Endothelial cell of umbilical vein (primary cell): ENCODE measurements at regions not wholly inside any gene's neighbourhood (a gene's known extent, or its start where the extent isn't known, plus 50 kb on each side); places are given as distances from the start of the nearest gene placed in this dataset.

Experiments
- BruUV-seq: library from RNA; stranded (reverse); fragments of 400-500 nt; replicated peaks from 2 replicates; lab custom pipeline; 2021; lab: Mats Ljungman, UMichigan
- CTCF ChIA-PET: fragments of 300-600, 350-600 bp; sonication (Branson Sonifier 250); formaldehyde crosslinking; loops from one replicate; lab custom pipeline; 2021; ENCODE audit warnings: antibody characterized with exemption, inconsistent platforms; lab: Charles Lee
- POLR2A ChIA-PET: fragments of 300-600, 350-600 bp; sonication (Branson Sonifier 250); formaldehyde crosslinking; loops from one replicate; lab custom pipeline; 2021; ENCODE audit warnings: antibody characterized with exemption, inconsistent platforms; lab: Charles Lee
- DNase-seq: peaks from one replicate; pipeline ENCODE4 v3.0.0-alpha.2; 2011; ENCODE audit warnings: low read depth, low spot score
- FAIRE-seq: peaks from 2 replicates; lab custom pipeline; 2011; peaks lifted over from hg19 to GRCh38; lab: Jason Lieb, UNC
- H2AFZ ChIP-seq: 2 replicates; pipeline ENCODE4 v1.6.0; 2012; ENCODE audit warnings: low read depth, low read length, control low read depth, inconsistent platforms
- H3K27ac ChIP-seq: 2 replicates; pipeline ENCODE4 v1.5.1; 2011; ENCODE audit warnings: low read depth, mild to moderate bottlenecking, control low read depth, low read length, moderate library complexity; ENCODE audit not compliant: insufficient read depth
- H3K27me3 ChIP-seq, 2 experiments: 2 replicates each; pipeline versions ENCODE4 v1.6.0 to v1.6.1; 2011; ENCODE audit warnings: low read length in 2 of 2, mixed read lengths in 1 of 2; ENCODE audit not compliant: control insufficient read depth in 2 of 2, insufficient read depth in 2 of 2
- H3K36me3 ChIP-seq, 2 experiments: 2 replicates in 1 of 2; 3 replicates in 1 of 2; pipeline ENCODE4 v1.5.1; 2011; ENCODE audit warnings: low read length in 2 of 2, mild to moderate bottlenecking in 1 of 2, moderate library complexity in 1 of 2; ENCODE audit not compliant: control insufficient read depth in 2 of 2, insufficient read depth in 2 of 2; ENCODE audit errors: extremely low read depth in 1 of 2
- H3K4me1 ChIP-seq: 3 replicates; pipeline ENCODE4 v1.5.1; 2011; ENCODE audit warnings: mild to moderate bottlenecking, low read length; ENCODE audit not compliant: control insufficient read depth, insufficient read depth; ENCODE audit errors: extremely low read depth
- H3K4me2 ChIP-seq: 2 replicates; pipeline ENCODE4 v1.6.1; 2011; ENCODE audit warnings: low read length, control low read depth, mixed read lengths; ENCODE audit not compliant: insufficient read depth
- H3K4me3 ChIP-seq, 3 experiments: fragments of 200-600 bp in 1 of 3; sonication (generic), shearing (Covaris generic) in 1 of 3; replicated peaks in 1 of 3; 2 replicates each; pipeline ENCODE4 v1.5.1; 2011 to 2016; ENCODE audit warnings: control low read depth in 3 of 3, low read length in 3 of 3, mild to moderate bottlenecking in 2 of 3, inconsistent platforms in 1 of 3, low read depth in 1 of 3, moderate library complexity in 1 of 3; ENCODE audit not compliant: insufficient read depth in 1 of 3
- H3K79me2 ChIP-seq: 2 replicates; pipeline ENCODE4 v1.6.0; 2012; ENCODE audit warnings: low read length, inconsistent platforms; ENCODE audit not compliant: control insufficient read depth, insufficient read depth
- H3K9ac ChIP-seq: replicated peaks from 2 replicates; pipeline ENCODE3; 2011; ENCODE audit warnings: low read length, control low read depth; ENCODE audit not compliant: insufficient read depth; ENCODE audit errors: extremely low read depth
- H3K9me1 ChIP-seq: replicated peaks from 3 replicates; pipeline ENCODE4 v1.6.0; 2011; ENCODE audit warnings: mild to moderate bottlenecking, low read length; ENCODE audit not compliant: control insufficient read depth, insufficient read depth; ENCODE audit errors: extremely low read depth
- H3K9me3 ChIP-seq: replicated peaks from 2 replicates; pipeline ENCODE4 v1.5.1; 2012; ENCODE audit warnings: low read length, inconsistent platforms; ENCODE audit not compliant: control insufficient read depth, insufficient read depth
- H4K20me1 ChIP-seq: replicated peaks from 2 replicates; pipeline ENCODE3; 2011; ENCODE audit warnings: mild to moderate bottlenecking, low read length; ENCODE audit not compliant: control insufficient read depth, insufficient read depth; ENCODE audit errors: extremely low read depth
- GATA2 ChIP-seq: IDR thresholded peaks from 2 replicates; pipeline ENCODE4 v1.7.0; 2011; ENCODE audit warnings: low read depth, mild to moderate bottlenecking, moderate library complexity, mixed read lengths, low read length; ENCODE audit not compliant: insufficient read length, insufficient read depth
- POLR2A ChIP-seq: IDR thresholded peaks from 2 replicates; pipeline ENCODE4 v1.6.1; 2012; ENCODE audit warnings: low read depth, mild to moderate bottlenecking, control low read depth, low read length
- dilution Hi-C: fragments of 300-500 bp; cut with MboI; formaldehyde crosslinking; loops from one replicate; pipeline ENCODE4 v1.15.0; 2019; ENCODE audit warnings: low sequenced_read_pairs; ENCODE audit not compliant: extremely low pct_ligation_motif_present
- intact Hi-C: fragments of 100-400 bp; cut with micrococcal nuclease; formaldehyde crosslinking; loops from one replicate; pipeline ENCODE4 v1.10.0; 2022

DNA sequence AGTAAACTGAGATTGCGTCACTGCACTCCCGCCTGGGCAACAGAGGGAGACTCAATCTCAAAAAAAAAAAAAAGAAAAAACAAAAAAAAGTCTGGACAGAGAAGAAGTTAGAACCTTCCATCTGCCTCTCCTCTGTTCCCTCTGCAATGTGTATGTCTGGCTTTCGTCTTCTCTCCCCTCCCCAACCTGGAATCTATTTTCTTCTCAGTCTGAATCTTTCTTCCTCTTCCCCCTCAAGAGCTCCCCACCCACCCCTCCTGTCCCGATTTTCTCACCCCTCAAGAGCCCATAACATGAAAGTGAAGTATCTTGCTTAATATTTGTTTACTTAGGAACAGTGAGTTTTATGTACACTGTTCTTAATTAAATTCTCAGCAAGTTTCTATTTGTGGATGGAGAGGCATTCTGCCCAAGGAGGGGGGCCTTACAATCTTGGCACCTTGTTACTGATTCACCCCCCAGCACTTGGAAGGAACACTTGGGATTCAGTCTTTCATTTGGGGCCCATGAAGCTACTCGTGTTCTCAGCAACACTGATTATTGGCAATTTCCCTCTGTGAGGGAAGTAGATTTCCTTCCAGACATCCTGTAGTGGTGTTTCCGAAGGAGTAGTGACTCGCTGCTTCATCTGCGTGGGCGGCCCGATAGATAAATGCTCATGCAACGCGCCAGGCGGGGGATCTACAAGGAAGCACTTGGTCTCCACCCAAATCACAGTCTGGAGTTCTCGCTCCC is 69.3 kb upstream of the SRSF6 start:
- no peaks in the 10 kb centered on the region for H3K79me2 ChIP-seq
- FAIRE-seq, result no peak
- POLR2A ChIA-PET, result no interaction called here
- H3K9me3 ChIP-seq, result no peaks in the 10 kb centered on the region
- no peak overlapping the region for H3K4me3 ChIP-seq
- no peak overlapping the region for H3K9ac ChIP-seq
- no peak overlapping the region for H2AFZ ChIP-seq
- no peaks in the 10 kb centered on the region for H4K20me1 ChIP-seq
- H3K36me3 ChIP-seq, result no peaks in the 10 kb centered on the region
- TF ChIP-seq POLR2A, result no peak
- no peaks in the 10 kb centered on the region for H3K27me3 ChIP-seq
- H3K4me2 ChIP-seq, result no peak overlapping the region
- no TSS peak for BruUV-seq
- no peaks in the 10 kb centered on the region for H3K9me1 ChIP-seq
- H3K27ac ChIP-seq, result no peak overlapping the region
- CTCF ChIA-PET, result no interaction called here
- dilution Hi-C loops (no loop called here), intact Hi-C loops (no loop called here)
- DNase-seq, result no peak
- H3K4me1 ChIP-seq, result no peaks in the 10 kb centered on the region

DNA sequence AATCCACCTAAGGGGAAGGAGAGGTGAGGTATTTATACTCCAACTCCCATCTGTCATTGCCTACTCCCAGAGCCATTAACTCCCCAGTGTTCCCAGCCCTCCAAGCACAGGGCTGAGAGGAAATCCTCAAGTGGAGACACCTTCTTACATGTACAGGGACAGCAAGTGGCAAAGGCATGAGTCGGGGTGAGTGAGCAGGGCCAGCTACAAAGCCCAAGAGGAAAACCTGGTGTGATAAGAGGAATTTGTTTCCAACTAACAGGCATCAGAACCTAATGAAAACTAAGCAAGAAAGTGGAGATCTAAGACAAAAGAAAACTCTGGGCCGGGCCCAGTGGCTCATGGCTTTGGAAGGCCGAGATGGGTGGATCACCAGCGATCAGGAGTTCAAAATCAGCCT is 70.0 kb upstream of the SRSF6 start:
- DNase-seq, result no peak
- H3K9me3 ChIP-seq, result no peaks in the 10 kb centered on the region
- dilution Hi-C loops (no loop called here), intact Hi-C loops (no loop called here)
- H2AFZ ChIP-seq, result no peak overlapping the region
- no peaks in the 10 kb centered on the region for H3K9me1 ChIP-seq
- no peak overlapping the region for H3K4me3 ChIP-seq
- TF ChIP-seq POLR2A (no peak), GATA2 (no peak)
- ChIA-PET POLR2A (no interaction called here), CTCF (no interaction called here)
- no TSS peak for BruUV-seq
- H3K36me3 ChIP-seq, result no peaks in the 10 kb centered on the region
- H4K20me1 ChIP-seq, result no peaks in the 10 kb centered on the region
- no peaks in the 10 kb centered on the region for H3K4me1 ChIP-seq
- H3K4me2 ChIP-seq, result no peak overlapping the region
- H3K9ac ChIP-seq, result no peak overlapping the region
- no peaks in the 10 kb centered on the region for H3K27me3 ChIP-seq
- no peaks in the 10 kb centered on the region for H3K79me2 ChIP-seq
- H3K27ac ChIP-seq, result no peak overlapping the region
- FAIRE-seq, result no peak
